ENCODE measurements at regions not wholly inside any gene's neighbourhood (a gene's known extent, or its start where the extent isn't known, plus 50 kb on each side); places are given as distances from the start of the nearest gene placed in this dataset.

GRCh38 chr15:66846031-66846430 is 144.0 kb downstream of the SMAD6 start:
- H3K36me3 ChIP-seq (ENCODE audit: control insufficient read depth, insufficient read depth, low read length), result no peaks in the 10 kb centered on the region
- no peak for TF ChIP-seq CTCF (IDR thresholded peaks at IDR 0.05; ENCODE audit: insufficient read depth, low read length, poor library complexity, severe bottlenecking)
- H3K4me3 ChIP-seq (replicated peaks; ENCODE audit: low read depth, low read length), result no peak overlapping the region
- DNase-seq (ENCODE audit: extremely low read depth, insufficient read length), result no peak
- H3K27me3 ChIP-seq (replicated peaks; ENCODE audit: control insufficient read depth, insufficient read depth, low read length), result peaks cover 10% of the 10 kb centered on the region

GRCh38 chr15:66846811-66847210 is 144.8 kb downstream of the SMAD6 start:
- no peak overlapping the region for H3K4me3 ChIP-seq (replicated peaks; ENCODE audit: low read depth, low read length)
- H3K27me3 ChIP-seq (replicated peaks; ENCODE audit: control insufficient read depth, insufficient read depth, low read length), result peaks cover 10% of the 10 kb centered on the region
- no peak for TF ChIP-seq CTCF (IDR thresholded peaks at IDR 0.05; ENCODE audit: insufficient read depth, low read length, poor library complexity, severe bottlenecking)
- H3K36me3 ChIP-seq (ENCODE audit: control insufficient read depth, insufficient read depth, low read length), result no peaks in the 10 kb centered on the region
- no peak for DNase-seq (ENCODE audit: extremely low read depth, insufficient read length)

- no peak for TF ChIP-seq CTCF (IDR thresholded peaks at IDR 0.05; ENCODE audit: insufficient read depth, low read length, poor library complexity, severe bottlenecking)
- DNase-seq (ENCODE audit: extremely low read depth, insufficient read length), result no peak
- Histone ChIP-seq H3K36me3 (ENCODE audit: control insufficient read depth, insufficient read depth, low read length) (no peaks in the 10 kb centered on the region), H3K27me3 (replicated peaks; ENCODE audit: control insufficient read depth, insufficient read depth, low read length) (peaks cover 7% of the 10 kb centered on the region), H3K4me3 (replicated peaks; ENCODE audit: low read depth, low read length) (no peak overlapping the region)
These were observed 145.5 kb downstream of the SMAD6 start for GRCh38 chr15:66847565-66847991.

- TF ChIP-seq CTCF (IDR thresholded peaks at IDR 0.05; ENCODE audit: insufficient read depth, low read length, poor library complexity, severe bottlenecking), result no peak
- Histone ChIP-seq H3K4me3 (replicated peaks; ENCODE audit: low read depth, low read length) (no peak overlapping the region), H3K27me3 (replicated peaks; ENCODE audit: control insufficient read depth, insufficient read depth, low read length) (peaks cover 7% of the 10 kb centered on the region), H3K36me3 (ENCODE audit: control insufficient read depth, insufficient read depth, low read length) (no peaks in the 10 kb centered on the region)
- DNase-seq (ENCODE audit: extremely low read depth, insufficient read length), result no peak
These were observed 146.1 kb downstream of the SMAD6 start for GRCh38 chr15:66848116-66848515.

GRCh38 chr15:66848686-66849392 is 146.8 kb downstream of the SMAD6 start:
- Histone ChIP-seq H3K36me3 (ENCODE audit: control insufficient read depth, insufficient read depth, low read length) (no peaks in the 10 kb centered on the region), H3K27me3 (replicated peaks; ENCODE audit: control insufficient read depth, insufficient read depth, low read length) (peaks cover 3% of the 10 kb centered on the region; the same call in 1 of the 2 replicates), H3K4me3 (replicated peaks; ENCODE audit: low read depth, low read length) (no peak overlapping the region)
- no peak for DNase-seq (ENCODE audit: extremely low read depth, insufficient read length)
- TF ChIP-seq CTCF (IDR thresholded peaks at IDR 0.05; ENCODE audit: insufficient read depth, low read length, poor library complexity, severe bottlenecking), result no peak

- Histone ChIP-seq H3K27me3 (replicated peaks; ENCODE audit: control insufficient read depth, insufficient read depth, low read length) (peaks cover 3% of the 10 kb centered on the region; the same call in 1 of the 2 replicates), H3K4me3 (replicated peaks; ENCODE audit: low read depth, low read length) (no peak overlapping the region), H3K36me3 (ENCODE audit: control insufficient read depth, insufficient read depth, low read length) (no peaks in the 10 kb centered on the region)
- DNase-seq (ENCODE audit: extremely low read depth, insufficient read length), result no peak
- TF ChIP-seq CTCF (IDR thresholded peaks at IDR 0.05; ENCODE audit: insufficient read depth, low read length, poor library complexity, severe bottlenecking), result no peak
These were observed 147.3 kb downstream of the SMAD6 start for GRCh38 chr15:66849393-66849745.
